NT2/D1 (cell line): ENCODE measurements at regions not wholly inside any gene's neighbourhood (a gene's known extent, or its start where the extent isn't known, plus 50 kb on each side); places are given as distances from the start of the nearest gene placed in this dataset.

Experiments used
- DNase-seq: peaks from one replicate; pipeline ENCODE4 v3.0.0-alpha.2; 2011; ENCODE audit warnings: low read depth, low spot score
- H3K27me3 ChIP-seq: 2 replicates; pipeline ENCODE4 v1.6.0; 2011; ENCODE audit warnings: mild to moderate bottlenecking; ENCODE audit not compliant: insufficient read length, insufficient read depth
- H3K36me3 ChIP-seq: 2 replicates; pipeline ENCODE4 v1.6.1; 2011; ENCODE audit warnings: mild to moderate bottlenecking, low read length, mixed read lengths; ENCODE audit not compliant: insufficient read depth, insufficient read length
- H3K4me1 ChIP-seq: 2 replicates; pipeline ENCODE4 v1.5.1; 2011; ENCODE audit not compliant: insufficient read depth, insufficient read length
- H3K4me3 ChIP-seq: 2 replicates; pipeline ENCODE4 v1.5.1; 2011; ENCODE audit warnings: low read depth; ENCODE audit not compliant: insufficient read length
- H3K9ac ChIP-seq: 2 replicates; pipeline ENCODE4 v1.6.0; 2011; ENCODE audit warnings: low read depth; ENCODE audit not compliant: insufficient read length
- H3K9me3 ChIP-seq: 2 replicates; pipeline ENCODE4 v1.5.1; 2011; ENCODE audit warnings: mild to moderate bottlenecking, low read length; ENCODE audit not compliant: insufficient read depth
- SUZ12 ChIP-seq: IDR thresholded peaks from 2 replicates; pipeline ENCODE4 v1.6.1; 2011; ENCODE audit not compliant: insufficient read length, insufficient read depth; ENCODE audit errors: extremely low read depth
- YY1 ChIP-seq: IDR thresholded peaks from 2 replicates; pipeline ENCODE4 v1.6.1; 2011; ENCODE audit not compliant: insufficient read length, insufficient read depth
- ZNF274 ChIP-seq: IDR thresholded peaks from 2 replicates; pipeline ENCODE4 v1.6.1; 2011; ENCODE audit warnings: mild to moderate bottlenecking, low read depth, low read length

DNA sequence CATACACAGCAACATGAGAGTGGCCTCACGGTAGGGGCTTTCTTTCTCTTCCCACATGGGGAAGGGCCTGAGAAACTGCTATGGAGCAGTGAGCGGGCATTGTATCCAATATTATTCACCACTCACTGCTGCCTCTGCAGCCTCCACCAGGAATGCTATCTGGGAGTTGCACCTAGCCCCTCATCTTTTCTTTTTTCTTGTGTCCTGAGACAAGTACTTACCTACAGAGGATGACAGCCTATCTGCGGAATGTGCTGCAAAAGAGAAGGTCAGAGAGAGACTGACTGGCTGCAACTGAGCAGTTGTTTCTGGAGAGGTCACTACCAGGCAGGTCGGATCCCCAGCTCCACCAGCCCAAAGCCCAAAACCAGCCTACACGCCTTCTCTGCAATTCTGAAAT, 52.1 kb upstream of the HTATIP2 start:
- H3K9me3 ChIP-seq, result no peaks in the 10 kb centered on the region
- H3K36me3 ChIP-seq, result no peaks in the 10 kb centered on the region
- H3K27me3 ChIP-seq, result no peaks in the 10 kb centered on the region
- peak; percentile 5 for DNase-seq
- no peak for TF ChIP-seq YY1
- TF ChIP-seq ZNF274, result no peak
- TF ChIP-seq SUZ12, result no peak
- no peak overlapping the region for H3K4me3 ChIP-seq
- H3K9ac ChIP-seq, result no peak overlapping the region
- H3K4me1 ChIP-seq, result peaks cover 3% of the 10 kb centered on the region

DNA sequence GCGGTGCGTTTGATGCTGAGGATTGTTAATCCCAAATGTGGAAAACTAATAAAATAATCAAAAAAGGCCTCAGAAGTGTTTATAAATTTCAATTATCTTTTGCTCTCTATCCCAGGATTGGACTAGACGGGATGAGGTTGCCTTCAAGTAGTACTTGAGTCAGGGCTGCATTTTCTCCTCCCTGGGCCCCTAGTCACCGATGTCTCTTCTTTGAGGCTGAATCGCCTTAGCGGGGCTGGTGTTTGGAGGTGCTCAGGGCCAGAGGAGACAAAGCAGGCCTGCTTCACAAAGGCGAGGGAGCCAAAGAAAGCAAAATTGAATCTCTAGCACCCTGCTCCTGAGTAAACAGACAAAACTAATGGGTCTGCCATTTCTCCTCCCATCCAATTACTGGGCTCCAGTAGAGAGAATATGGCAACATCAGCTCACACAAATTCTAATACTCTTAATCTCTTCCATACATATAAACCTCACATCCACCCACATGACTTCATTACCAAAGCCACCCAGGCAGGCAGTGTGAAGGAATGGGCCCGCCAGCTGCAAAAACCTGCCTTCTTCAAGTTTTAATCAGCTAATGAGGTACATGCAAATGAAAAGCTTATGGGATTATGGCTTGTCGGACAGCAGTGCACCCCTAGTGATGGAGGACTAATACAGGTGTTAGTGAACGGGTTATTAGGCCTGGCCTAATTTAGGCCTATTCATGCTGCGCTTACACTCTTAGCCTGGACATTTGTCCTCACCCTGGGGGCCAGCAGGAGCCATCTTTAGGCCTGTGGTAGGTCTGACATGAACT, 52.7 kb upstream of the HTATIP2 start:
- H3K9ac ChIP-seq, result no peak overlapping the region
- DNase-seq, result no peak
- no peaks in the 10 kb centered on the region for H3K27me3 ChIP-seq
- peaks cover 3% of the 10 kb centered on the region for H3K4me1 ChIP-seq
- H3K36me3 ChIP-seq, result no peaks in the 10 kb centered on the region
- no peaks in the 10 kb centered on the region for H3K9me3 ChIP-seq
- TF ChIP-seq ZNF274 (no peak), SUZ12 (no peak), YY1 (no peak)
- H3K4me3 ChIP-seq, result no peak overlapping the region

DNA sequence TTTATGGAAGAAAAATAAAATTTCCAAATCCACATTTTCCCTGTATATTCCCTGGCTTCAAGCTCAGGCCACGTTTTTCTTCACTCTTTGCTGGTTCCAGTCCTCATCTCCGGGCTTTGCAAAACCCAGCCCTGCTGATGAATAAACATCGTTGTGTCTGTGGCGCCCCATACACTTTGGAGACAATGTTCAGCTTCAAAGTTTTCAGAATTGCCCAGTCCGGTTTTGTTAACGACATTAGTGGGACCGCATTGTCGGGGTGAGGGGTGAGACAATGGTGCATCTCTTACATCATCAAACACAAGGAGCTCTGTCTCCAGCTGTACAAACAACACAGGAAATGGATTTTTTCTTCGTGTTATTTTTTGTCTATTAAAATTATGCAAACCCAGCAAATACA, 53.4 kb upstream of the HTATIP2 start:
- no peak overlapping the region for H3K4me3 ChIP-seq
- DNase-seq, result no peak
- no peaks in the 10 kb centered on the region for H3K36me3 ChIP-seq
- TF ChIP-seq ZNF274, result no peak
- no peak for TF ChIP-seq YY1
- TF ChIP-seq SUZ12, result no peak
- no peaks in the 10 kb centered on the region for H3K9me3 ChIP-seq
- H3K4me1 ChIP-seq, result peaks cover 3% of the 10 kb centered on the region
- H3K27me3 ChIP-seq, result no peaks in the 10 kb centered on the region
- H3K9ac ChIP-seq, result no peak overlapping the region

DNA sequence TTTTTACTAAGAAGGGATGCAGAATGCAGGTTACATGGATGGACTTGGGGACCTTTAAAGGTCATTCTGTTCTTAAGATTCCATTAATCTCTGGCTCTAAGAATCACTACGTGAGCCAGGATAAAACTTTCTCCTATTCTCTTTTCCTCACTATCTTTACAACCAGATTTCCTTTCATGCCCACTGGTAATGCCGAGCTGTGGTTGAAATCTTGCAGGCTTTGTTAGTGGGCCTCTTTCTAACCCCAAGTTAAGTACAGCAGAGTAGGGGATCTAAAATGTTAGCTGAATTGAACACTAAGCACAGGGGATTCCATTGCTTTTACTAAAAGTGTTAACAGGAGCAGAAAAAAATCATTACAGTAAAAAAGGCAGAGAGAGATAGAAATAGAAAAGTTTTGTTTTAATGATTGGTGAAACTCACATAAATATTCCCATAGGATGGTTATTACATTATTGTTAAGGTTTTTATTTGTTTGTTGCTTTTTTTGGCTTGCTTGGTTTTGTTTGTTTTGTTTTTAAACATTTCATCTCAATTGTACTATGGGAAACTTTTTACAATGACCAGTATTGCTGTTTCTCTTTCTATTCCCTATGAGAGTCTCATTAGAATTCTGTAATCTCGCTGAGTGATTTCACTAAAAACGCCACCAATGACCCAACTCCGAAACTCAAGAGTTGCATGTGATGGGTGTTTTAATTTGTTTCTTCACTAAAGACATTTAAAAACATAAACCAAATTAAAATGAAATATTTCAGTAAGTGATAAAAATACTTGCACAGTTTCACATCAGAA, 54.1 kb upstream of the HTATIP2 start:
- Histone ChIP-seq H3K9ac (no peak overlapping the region), H3K36me3 (no peaks in the 10 kb centered on the region), H3K27me3 (no peaks in the 10 kb centered on the region), H3K9me3 (no peaks in the 10 kb centered on the region), H3K4me3 (no peak overlapping the region), H3K4me1 (peaks cover 3% of the 10 kb centered on the region)
- no peak for TF ChIP-seq YY1
- no peak for TF ChIP-seq ZNF274
- no peak for TF ChIP-seq SUZ12
- no peak for DNase-seq

DNA sequence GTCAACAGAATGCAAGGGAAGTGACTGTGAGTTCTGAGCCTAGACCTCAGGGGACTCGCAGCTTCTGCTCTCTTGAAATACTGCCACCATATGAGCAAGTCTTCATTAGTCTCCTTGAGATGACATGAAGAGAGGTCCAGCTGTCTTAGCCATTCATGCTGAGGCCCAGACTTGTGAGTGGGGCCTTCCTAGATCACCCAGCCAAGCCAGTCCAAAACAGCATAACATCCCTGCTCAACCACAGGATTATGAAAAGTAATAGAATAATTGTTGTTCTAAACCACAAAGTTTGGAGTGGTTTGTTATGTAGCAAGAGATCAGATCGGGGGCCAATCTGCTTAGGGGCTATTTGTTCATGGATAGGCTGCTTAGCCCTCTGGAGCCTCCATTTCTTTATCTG, 54.9 kb upstream of the HTATIP2 start:
- Histone ChIP-seq H3K4me3 (no peak overlapping the region), H3K27me3 (no peaks in the 10 kb centered on the region), H3K9ac (no peak overlapping the region), H3K9me3 (no peaks in the 10 kb centered on the region), H3K4me1 (peaks cover 3% of the 10 kb centered on the region), H3K36me3 (no peaks in the 10 kb centered on the region)
- TF ChIP-seq SUZ12 (no peak), YY1 (no peak), ZNF274 (no peak)
- DNase-seq, result no peak

DNA sequence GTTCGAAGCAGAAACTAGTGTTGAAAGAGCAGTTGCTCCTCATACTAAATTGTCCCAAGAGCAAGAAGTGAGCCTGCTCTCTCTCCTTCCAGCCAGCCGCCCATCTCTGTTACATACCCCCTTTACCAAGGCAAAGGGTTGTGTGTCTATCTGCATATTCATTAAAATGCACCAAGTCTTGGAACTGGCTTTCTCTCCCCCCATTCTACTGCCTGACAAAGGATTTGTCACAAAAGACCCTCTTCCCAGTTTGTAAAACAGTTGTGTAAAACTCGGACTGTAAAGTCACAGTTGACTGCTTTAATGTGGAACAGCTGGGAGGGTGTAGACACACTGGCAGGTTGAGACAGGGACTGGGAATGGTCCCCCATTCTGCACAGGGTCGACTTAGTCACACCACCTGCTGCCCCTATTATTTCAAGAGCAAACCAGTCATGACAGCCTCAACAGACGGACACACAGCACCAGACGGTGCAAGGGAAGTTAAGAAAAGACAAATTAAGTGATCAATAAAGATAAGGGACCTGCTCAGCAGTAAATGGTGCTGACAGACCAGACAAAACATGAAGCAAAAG, 60.0 kb upstream of the HTATIP2 start:
- no peak for DNase-seq
- H3K27me3 ChIP-seq, result no peaks in the 10 kb centered on the region
- no peaks in the 10 kb centered on the region for H3K4me1 ChIP-seq
- H3K4me3 ChIP-seq, result no peak overlapping the region
- H3K9ac ChIP-seq, result no peak overlapping the region
- H3K36me3 ChIP-seq, result no peaks in the 10 kb centered on the region
- H3K9me3 ChIP-seq, result no peaks in the 10 kb centered on the region
- TF ChIP-seq YY1 (no peak), ZNF274 (no peak), SUZ12 (no peak)

DNA sequence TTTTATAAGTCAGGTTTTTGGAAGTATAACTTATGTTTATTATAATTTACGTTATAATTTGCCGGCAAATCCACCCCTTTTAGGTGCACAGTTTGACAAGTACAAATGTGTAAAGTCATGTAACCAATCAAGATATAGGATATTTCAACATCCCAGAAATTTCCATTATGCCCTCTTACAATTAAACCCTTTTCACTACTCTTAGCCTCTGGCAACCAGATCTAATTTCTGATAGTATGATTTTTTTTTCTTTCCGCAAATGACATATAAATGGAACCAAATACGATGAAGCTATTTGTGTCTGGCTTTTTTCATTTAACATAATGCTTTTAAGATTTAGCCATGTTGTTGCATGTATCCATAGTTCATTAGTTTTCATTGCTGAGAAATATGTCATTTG, 69.5 kb upstream of the HTATIP2 start:
- TF ChIP-seq SUZ12 (no peak), YY1 (no peak), ZNF274 (no peak)
- no peak for DNase-seq
- no peaks in the 10 kb centered on the region for H3K9me3 ChIP-seq
- H3K36me3 ChIP-seq, result no peaks in the 10 kb centered on the region
- no peaks in the 10 kb centered on the region for H3K27me3 ChIP-seq
- no peak overlapping the region for H3K9ac ChIP-seq
- H3K4me1 ChIP-seq, result no peaks in the 10 kb centered on the region
- no peak overlapping the region for H3K4me3 ChIP-seq
